GM12865 (cell line): ENCODE measurements at regions not wholly inside any gene's neighbourhood (a gene's known extent, or its start where the extent isn't known, plus 50 kb on each side); places are given as distances from the start of the nearest gene placed in this dataset.
"Not testable (repeated sequence)": the region's sequence is repeated elsewhere in the genome, so short reads cannot be mapped to it uniquely, and the experiment has no call there.

ENCODE experiments used
- DNase-seq: peaks from one replicate; pipeline ENCODE4 v3.0.0; 2010; ENCODE audit warnings: low read depth
- H3K4me3 ChIP-seq: 2 replicates; pipeline ENCODE4 v1.5.1; 2011; ENCODE audit warnings: mild to moderate bottlenecking, low read depth, low read length, control low read depth
- CTCF ChIP-seq: IDR thresholded peaks from 2 replicates; pipeline ENCODE4 v1.5.1; 2011; ENCODE audit warnings: low read length, control low read depth, low read depth, inconsistent platforms; ENCODE audit not compliant: insufficient read depth; ENCODE audit errors: missing control alignments

GRCh38 chr21:14675774-14676530 is 129.8 kb upstream of the SAMSN1 start:
- DNase-seq = peak; percentile 82
- peak overlapping the region; percentile 30 for H3K4me3 ChIP-seq
- TF ChIP-seq CTCF = no peak

GRCh38 chr21:14673649-14674048 is 127.5 kb upstream of the SAMSN1 start:
- no peak for TF ChIP-seq CTCF
- no peak for DNase-seq
- H3K4me3 ChIP-seq = no peak overlapping the region

- no peak for TF ChIP-seq CTCF
- no peak for DNase-seq
- no peak overlapping the region for H3K4me3 ChIP-seq
Measured at GRCh38 chr21:14672466-14672865, 126.4 kb upstream of the SAMSN1 start.

GRCh38 chr21:14670409-14670808 is 124.3 kb upstream of the SAMSN1 start:
- no peak for DNase-seq
- TF ChIP-seq CTCF = no peak
- H3K4me3 ChIP-seq = no peak overlapping the region

- not testable (repeated sequence) for H3K4me3 ChIP-seq, DNase-seq
Measured at GRCh38 chr21:14669092-14669491, 123.0 kb upstream of the SAMSN1 start.

GRCh38 chr21:14657241-14658008 is 111.3 kb upstream of the SAMSN1 start:
- H3K4me3 ChIP-seq = no peak overlapping the region
- no peak for DNase-seq
- TF ChIP-seq CTCF = no peak

GRCh38 chr21:14646893-14647292 is 100.8 kb upstream of the SAMSN1 start:
- TF ChIP-seq CTCF = no peak
- no peak overlapping the region for H3K4me3 ChIP-seq
- no peak for DNase-seq
